ENCODE measurements at regions not wholly inside any gene's neighbourhood (a gene's known extent, or its start where the extent isn't known, plus 50 kb on each side); places are given as distances from the start of the nearest gene placed in this dataset.

DNA sequence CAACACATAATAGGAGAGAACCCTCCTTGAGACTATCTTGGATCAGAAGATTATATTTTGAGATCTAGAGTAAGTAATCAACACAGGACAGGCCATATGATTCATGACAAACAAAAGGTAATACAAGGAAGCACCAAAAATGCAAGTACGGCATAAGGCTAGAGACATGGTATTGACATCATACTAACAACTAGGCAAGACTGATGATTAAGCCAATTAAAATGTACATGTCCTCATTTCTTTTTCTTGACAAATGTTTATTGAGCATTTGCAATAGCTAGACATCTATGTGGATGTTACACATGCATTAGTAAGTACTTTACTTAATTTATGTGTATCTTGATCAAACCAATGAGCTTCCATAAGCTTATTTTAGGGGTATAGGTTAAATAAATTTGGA, 695.7 kb upstream of the GALNTL6 start (continued):
- TF ChIP-seq, protein P1, sequence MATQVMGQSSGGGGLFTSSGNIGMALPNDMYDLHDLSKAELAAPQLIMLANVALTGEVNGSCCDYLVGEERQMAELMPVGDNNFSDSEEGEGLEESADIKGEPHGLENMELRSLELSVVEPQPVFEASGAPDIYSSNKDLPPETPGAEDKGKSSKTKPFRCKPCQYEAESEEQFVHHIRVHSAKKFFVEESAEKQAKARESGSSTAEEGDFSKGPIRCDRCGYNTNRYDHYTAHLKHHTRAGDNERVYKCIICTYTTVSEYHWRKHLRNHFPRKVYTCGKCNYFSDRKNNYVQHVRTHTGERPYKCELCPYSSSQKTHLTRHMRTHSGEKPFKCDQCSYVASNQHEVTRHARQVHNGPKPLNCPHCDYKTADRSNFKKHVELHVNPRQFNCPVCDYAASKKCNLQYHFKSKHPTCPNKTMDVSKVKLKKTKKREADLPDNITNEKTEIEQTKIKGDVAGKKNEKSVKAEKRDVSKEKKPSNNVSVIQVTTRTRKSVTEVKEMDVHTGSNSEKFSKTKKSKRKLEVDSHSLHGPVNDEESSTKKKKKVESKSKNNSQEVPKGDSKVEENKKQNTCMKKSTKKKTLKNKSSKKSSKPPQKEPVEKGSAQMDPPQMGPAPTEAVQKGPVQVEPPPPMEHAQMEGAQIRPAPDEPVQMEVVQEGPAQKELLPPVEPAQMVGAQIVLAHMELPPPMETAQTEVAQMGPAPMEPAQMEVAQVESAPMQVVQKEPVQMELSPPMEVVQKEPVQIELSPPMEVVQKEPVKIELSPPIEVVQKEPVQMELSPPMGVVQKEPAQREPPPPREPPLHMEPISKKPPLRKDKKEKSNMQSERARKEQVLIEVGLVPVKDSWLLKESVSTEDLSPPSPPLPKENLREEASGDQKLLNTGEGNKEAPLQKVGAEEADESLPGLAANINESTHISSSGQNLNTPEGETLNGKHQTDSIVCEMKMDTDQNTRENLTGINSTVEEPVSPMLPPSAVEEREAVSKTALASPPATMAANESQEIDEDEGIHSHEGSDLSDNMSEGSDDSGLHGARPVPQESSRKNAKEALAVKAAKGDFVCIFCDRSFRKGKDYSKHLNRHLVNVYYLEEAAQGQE (IDR thresholded peaks at IDR 0.05; ENCODE audit: unreplicated experiment) = no peak
- TF ChIP-seq, protein P2, sequence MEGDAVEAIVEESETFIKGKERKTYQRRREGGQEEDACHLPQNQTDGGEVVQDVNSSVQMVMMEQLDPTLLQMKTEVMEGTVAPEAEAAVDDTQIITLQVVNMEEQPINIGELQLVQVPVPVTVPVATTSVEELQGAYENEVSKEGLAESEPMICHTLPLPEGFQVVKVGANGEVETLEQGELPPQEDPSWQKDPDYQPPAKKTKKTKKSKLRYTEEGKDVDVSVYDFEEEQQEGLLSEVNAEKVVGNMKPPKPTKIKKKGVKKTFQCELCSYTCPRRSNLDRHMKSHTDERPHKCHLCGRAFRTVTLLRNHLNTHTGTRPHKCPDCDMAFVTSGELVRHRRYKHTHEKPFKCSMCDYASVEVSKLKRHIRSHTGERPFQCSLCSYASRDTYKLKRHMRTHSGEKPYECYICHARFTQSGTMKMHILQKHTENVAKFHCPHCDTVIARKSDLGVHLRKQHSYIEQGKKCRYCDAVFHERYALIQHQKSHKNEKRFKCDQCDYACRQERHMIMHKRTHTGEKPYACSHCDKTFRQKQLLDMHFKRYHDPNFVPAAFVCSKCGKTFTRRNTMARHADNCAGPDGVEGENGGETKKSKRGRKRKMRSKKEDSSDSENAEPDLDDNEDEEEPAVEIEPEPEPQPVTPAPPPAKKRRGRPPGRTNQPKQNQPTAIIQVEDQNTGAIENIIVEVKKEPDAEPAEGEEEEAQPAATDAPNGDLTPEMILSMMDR (conservative IDR thresholded peaks at IDR 0.05; ENCODE audit: low read depth in 2 of 2) = no peak
- TF ChIP-seq CREB1 (CRISPR knock-in tag; IDR thresholded peaks at IDR 0.05; ENCODE audit: low read depth) (no peak), EZH2 (IDR thresholded peaks at IDR 0.05; ENCODE audit: low read depth, unreplicated experiment) (no peak), POLR2AphosphoS5 (IDR thresholded peaks at IDR 0.05; ENCODE audit: low read depth) (no peak), NANOG (IDR thresholded peaks at IDR 0.05; ENCODE audit: borderline replicate concordance) (no peak), STAT1 (IDR thresholded peaks at IDR 0.05; ENCODE audit: unreplicated experiment) (no peak), ZNF331 (CRISPR knock-in tag; IDR thresholded peaks at IDR 0.05; ENCODE audit: low read depth) (no peak), EZH2phosphoT487 (IDR thresholded peaks at IDR 0.05; ENCODE audit: unreplicated experiment) (no peak)

DNA sequence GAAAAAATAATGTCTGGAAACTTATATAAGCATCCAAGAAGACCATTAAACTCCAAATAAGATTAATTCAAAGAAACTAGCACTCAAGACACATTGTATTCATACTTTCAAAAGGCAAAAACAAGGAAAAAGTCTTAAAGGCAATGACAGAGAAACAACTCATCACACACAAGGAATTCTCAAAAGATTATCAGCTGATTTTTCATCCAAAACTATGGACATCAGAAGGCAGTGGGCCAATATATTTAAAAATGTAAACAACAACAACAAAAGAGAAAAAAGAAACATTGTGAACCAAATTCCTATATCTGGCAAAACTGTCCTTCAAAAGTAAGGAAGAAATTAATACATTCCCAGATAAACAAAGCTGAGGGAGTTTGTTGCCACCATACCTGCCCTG, 711.4 kb upstream of the GALNTL6 start:
- Mint-ChIP-seq H3K4me3 (no peak overlapping the region), H3K4me1 (no peaks in the 10 kb centered on the region), H3K36me3 (ENCODE audit: low read depth) (peaks cover 12% of the 10 kb centered on the region; the same call in 1 of the 3 replicates), H3K27ac (no peak overlapping the region), H3K9me3 (peaks cover 15% of the 10 kb centered on the region; the same call in 2 of the 3 replicates), H3K27me3 (ENCODE audit: insufficient read depth, low read depth, poor library complexity) (no peaks in the 10 kb centered on the region)
- no peaks in the 10 kb centered on the region for H3K36me3 ChIP-seq (ENCODE audit: insufficient read depth)
- no peaks in the 10 kb centered on the region for H3K27me3 ChIP-seq (ENCODE audit: insufficient read depth)
- DNase-seq (ENCODE audit: low spot score) (peak; percentile 4), ATAC-seq (no peak)
- H3K9me2 ChIP-seq (ENCODE audit: insufficient read depth) = no peaks in the 10 kb centered on the region
- no peaks in the 10 kb centered on the region for H4K20me1 ChIP-seq (replicated peaks; ENCODE audit: insufficient read depth)
- no peak overlapping the region for H3K4me3 ChIP-seq
- H3K4me2 ChIP-seq = no peak overlapping the region
- H2AFZ ChIP-seq = no peak overlapping the region
- no peaks in the 10 kb centered on the region for H3F3A ChIP-seq (replicated peaks; ENCODE audit: low read depth)
- no peaks in the 10 kb centered on the region for H3K79me2 ChIP-seq (replicated peaks; ENCODE audit: insufficient read depth)
- no peak overlapping the region for H3K27ac ChIP-seq (ENCODE audit: low read depth)
- H3K4me1 ChIP-seq (ENCODE audit: insufficient read depth) = no peaks in the 10 kb centered on the region
- TF ChIP-seq, protein P3, sequence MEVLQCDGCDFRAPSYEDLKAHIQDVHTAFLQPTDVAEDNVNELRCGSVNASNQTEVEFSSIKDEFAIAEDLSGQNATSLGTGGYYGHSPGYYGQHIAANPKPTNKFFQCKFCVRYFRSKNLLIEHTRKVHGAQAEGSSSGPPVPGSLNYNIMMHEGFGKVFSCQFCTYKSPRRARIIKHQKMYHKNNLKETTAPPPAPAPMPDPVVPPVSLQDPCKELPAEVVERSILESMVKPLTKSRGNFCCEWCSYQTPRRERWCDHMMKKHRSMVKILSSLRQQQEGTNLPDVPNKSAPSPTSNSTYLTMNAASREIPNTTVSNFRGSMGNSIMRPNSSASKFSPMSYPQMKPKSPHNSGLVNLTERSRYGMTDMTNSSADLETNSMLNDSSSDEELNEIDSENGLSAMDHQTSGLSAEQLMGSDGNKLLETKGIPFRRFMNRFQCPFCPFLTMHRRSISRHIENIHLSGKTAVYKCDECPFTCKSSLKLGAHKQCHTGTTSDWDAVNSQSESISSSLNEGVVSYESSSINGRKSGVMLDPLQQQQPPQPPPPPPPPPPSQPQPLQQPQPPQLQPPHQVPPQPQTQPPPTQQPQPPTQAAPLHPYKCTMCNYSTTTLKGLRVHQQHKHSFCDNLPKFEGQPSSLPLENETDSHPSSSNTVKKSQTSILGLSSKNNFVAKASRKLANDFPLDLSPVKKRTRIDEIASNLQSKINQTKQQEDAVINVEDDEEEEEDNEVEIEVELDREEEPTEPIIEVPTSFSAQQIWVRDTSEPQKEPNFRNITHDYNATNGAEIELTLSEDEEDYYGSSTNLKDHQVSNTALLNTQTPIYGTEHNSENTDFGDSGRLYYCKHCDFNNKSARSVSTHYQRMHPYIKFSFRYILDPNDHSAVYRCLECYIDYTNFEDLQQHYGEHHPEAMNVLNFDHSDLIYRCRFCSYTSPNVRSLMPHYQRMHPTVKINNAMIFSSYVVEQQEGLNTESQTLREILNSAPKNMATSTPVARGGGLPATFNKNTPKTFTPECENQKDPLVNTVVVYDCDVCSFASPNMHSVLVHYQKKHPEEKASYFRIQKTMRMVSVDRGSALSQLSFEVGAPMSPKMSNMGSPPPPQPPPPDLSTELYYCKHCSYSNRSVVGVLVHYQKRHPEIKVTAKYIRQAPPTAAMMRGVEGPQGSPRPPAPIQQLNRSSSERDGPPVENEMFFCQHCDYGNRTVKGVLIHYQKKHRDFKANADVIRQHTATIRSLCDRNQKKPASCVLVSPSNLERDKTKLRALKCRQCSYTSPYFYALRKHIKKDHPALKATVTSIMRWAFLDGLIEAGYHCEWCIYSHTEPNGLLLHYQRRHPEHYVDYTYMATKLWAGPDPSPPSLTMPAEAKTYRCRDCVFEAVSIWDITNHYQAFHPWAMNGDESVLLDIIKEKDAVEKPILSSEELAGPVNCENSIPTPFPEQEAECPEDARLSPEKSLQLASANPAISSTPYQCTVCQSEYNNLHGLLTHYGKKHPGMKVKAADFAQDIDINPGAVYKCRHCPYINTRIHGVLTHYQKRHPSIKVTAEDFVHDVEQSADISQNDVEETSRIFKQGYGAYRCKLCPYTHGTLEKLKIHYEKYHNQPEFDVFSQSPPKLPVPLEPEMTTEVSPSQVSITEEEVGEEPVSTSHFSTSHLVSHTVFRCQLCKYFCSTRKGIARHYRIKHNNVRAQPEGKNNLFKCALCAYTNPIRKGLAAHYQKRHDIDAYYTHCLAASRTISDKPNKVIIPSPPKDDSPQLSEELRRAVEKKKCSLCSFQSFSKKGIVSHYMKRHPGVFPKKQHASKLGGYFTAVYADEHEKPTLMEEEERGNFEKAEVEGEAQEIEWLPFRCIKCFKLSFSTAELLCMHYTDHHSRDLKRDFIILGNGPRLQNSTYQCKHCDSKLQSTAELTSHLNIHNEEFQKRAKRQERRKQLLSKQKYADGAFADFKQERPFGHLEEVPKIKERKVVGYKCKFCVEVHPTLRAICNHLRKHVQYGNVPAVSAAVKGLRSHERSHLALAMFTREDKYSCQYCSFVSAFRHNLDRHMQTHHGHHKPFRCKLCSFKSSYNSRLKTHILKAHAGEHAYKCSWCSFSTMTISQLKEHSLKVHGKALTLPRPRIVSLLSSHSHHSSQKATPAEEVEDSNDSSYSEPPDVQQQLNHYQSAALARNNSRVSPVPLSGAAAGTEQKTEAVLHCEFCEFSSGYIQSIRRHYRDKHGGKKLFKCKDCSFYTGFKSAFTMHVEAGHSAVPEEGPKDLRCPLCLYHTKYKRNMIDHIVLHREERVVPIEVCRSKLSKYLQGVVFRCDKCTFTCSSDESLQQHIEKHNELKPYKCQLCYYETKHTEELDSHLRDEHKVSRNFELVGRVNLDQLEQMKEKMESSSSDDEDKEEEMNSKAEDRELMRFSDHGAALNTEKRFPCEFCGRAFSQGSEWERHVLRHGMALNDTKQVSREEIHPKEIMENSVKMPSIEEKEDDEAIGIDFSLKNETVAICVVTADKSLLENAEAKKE (CRISPR knock-in tag; IDR thresholded peaks at IDR 0.05) = no peak
- TF ChIP-seq ZNF331 (CRISPR knock-in tag; IDR thresholded peaks at IDR 0.05; ENCODE audit: low read depth) (no peak), EZH2phosphoT487 (IDR thresholded peaks at IDR 0.05; ENCODE audit: unreplicated experiment) (no peak)
- TF ChIP-seq, protein P2 (conservative IDR thresholded peaks at IDR 0.05; ENCODE audit: low read depth in 2 of 2) = no peak

All from GM23338 (cell line).